H9 (cell line): ENCODE measurements at regions not wholly inside any gene's neighbourhood (a gene's known extent, or its start where the extent isn't known, plus 50 kb on each side); places are given as distances from the start of the nearest gene placed in this dataset.

Source experiments
- DNase-seq: peaks from one replicate; pipeline ENCODE4 v3.0.0-alpha.2; 2017
- H2AFZ ChIP-seq: one replicate; pipeline ENCODE4 v1.6.1; 2013; ENCODE audit warnings: mild to moderate bottlenecking, low read length, control low read depth, moderate library complexity
- H2AK5ac ChIP-seq: 2 replicates; pipeline ENCODE4 v1.6.1; 2013; ENCODE audit warnings: low read length, control low read depth, mixed read lengths; ENCODE audit not compliant: insufficient read length
- H2BK120ac ChIP-seq: one replicate; pipeline ENCODE4 v1.6.1; 2013; ENCODE audit warnings: low read depth, mild to moderate bottlenecking, low read length, control low read depth, inconsistent platforms; ENCODE audit not compliant: poor library complexity, severe bottlenecking
- H2BK12ac ChIP-seq: 2 replicates; pipeline ENCODE4 v1.6.1; 2013; ENCODE audit warnings: low read length, control low read depth, mixed read lengths, low read depth; ENCODE audit not compliant: insufficient read length
- H2BK15ac ChIP-seq: 2 replicates; pipeline ENCODE4 v1.6.1; 2013; ENCODE audit warnings: low read depth, low read length, control low read depth
- H2BK20ac ChIP-seq: one replicate; pipeline ENCODE4 v1.6.1; 2013; ENCODE audit warnings: low read depth, mild to moderate bottlenecking, low read length, control low read depth, inconsistent platforms; ENCODE audit not compliant: poor library complexity, severe bottlenecking
- H2BK5ac ChIP-seq: 2 replicates; pipeline ENCODE4 v1.6.1; 2013; ENCODE audit warnings: low read length, control low read depth, mixed read lengths; ENCODE audit not compliant: insufficient read length
- H3K14ac ChIP-seq: 2 replicates; pipeline ENCODE4 v1.6.1; 2013; ENCODE audit warnings: low read length, control low read depth; ENCODE audit not compliant: insufficient read depth
- H3K18ac ChIP-seq: 2 replicates; pipeline ENCODE4 v1.6.1; 2013; ENCODE audit warnings: low read depth, mild to moderate bottlenecking, mixed read lengths, low read length, control low read depth; ENCODE audit not compliant: insufficient read length
- H3K23ac ChIP-seq: 2 replicates; pipeline ENCODE4 v1.6.1; 2013; ENCODE audit warnings: low read length, control low read depth, mixed read lengths, low read depth; ENCODE audit not compliant: insufficient read length
- H3K23me2 ChIP-seq: 2 replicates; pipeline ENCODE4 v1.6.1; 2013; ENCODE audit warnings: low read depth, mild to moderate bottlenecking, mixed read lengths, low read length, control low read depth; ENCODE audit not compliant: insufficient read length, poor library complexity, severe bottlenecking
- H3K27ac ChIP-seq: 2 replicates; pipeline ENCODE4 v1.5.1; 2013; ENCODE audit warnings: low read length, control low read depth, mixed read lengths, low read depth; ENCODE audit not compliant: insufficient read length
- H3K27me3 ChIP-seq: 2 replicates; pipeline ENCODE4 v1.6.1; 2013; ENCODE audit warnings: low read length, control low read depth, inconsistent platforms; ENCODE audit not compliant: insufficient read depth
- H3K4ac ChIP-seq: 2 replicates; pipeline ENCODE4 v1.6.1; 2013; ENCODE audit warnings: low read depth, mild to moderate bottlenecking, control low read depth, inconsistent platforms, low read length, moderate library complexity
- H3K4me1 ChIP-seq: 2 replicates; pipeline ENCODE4 v1.6.1; 2013; ENCODE audit warnings: low read length, control low read depth, inconsistent platforms; ENCODE audit not compliant: insufficient read depth
- H3K4me2 ChIP-seq: 2 replicates; pipeline ENCODE4 v1.6.1; 2013; ENCODE audit warnings: low read length, control low read depth, mixed read lengths; ENCODE audit not compliant: insufficient read length, insufficient read depth
- H3K56ac ChIP-seq: 2 replicates; pipeline ENCODE4 v1.6.1; 2013; ENCODE audit warnings: low read depth, mild to moderate bottlenecking, mixed read lengths, low read length, control low read depth; ENCODE audit not compliant: insufficient read length
- H3K79me1 ChIP-seq: 2 replicates; pipeline ENCODE4 v1.6.1; 2013; ENCODE audit warnings: low read depth, mild to moderate bottlenecking, moderate library complexity, low read length, control low read depth, inconsistent platforms; ENCODE audit not compliant: insufficient read depth, poor library complexity, severe bottlenecking
- H3K79me2 ChIP-seq: 2 replicates; pipeline ENCODE4 v1.6.1; 2013; ENCODE audit warnings: low read length, control low read depth, inconsistent platforms; ENCODE audit not compliant: insufficient read depth
- H3K9ac ChIP-seq: 2 replicates; pipeline ENCODE4 v1.6.1; 2013; ENCODE audit warnings: low read length, control low read depth, mixed read lengths; ENCODE audit not compliant: insufficient read length; ENCODE audit errors: extremely low read depth
- H3K9me3 ChIP-seq: one replicate; pipeline ENCODE4 v1.6.1; 2013; ENCODE audit warnings: low read depth, low read length, inconsistent platforms; ENCODE audit not compliant: control insufficient read depth
- H3T11ph ChIP-seq: one replicate; pipeline ENCODE4 v1.6.1; 2013; ENCODE audit warnings: mild to moderate bottlenecking, low read length, control low read depth, inconsistent platforms
- H4K20me1 ChIP-seq: one replicate; pipeline ENCODE4 v1.6.1; 2013; ENCODE audit not compliant: control insufficient read depth, insufficient read length, insufficient read depth
- H4K5ac ChIP-seq: 2 replicates; pipeline ENCODE4 v1.6.1; 2013; ENCODE audit warnings: low read depth, mild to moderate bottlenecking, mixed read lengths, low read length, control low read depth; ENCODE audit not compliant: insufficient read length
- H4K8ac ChIP-seq: replicated peaks from 2 replicates; pipeline ENCODE4 v1.6.1; 2013; ENCODE audit warnings: low read length, control low read depth, mixed read lengths, low read depth; ENCODE audit not compliant: insufficient read length
- H4K91ac ChIP-seq: 2 replicates; pipeline ENCODE4 v1.6.1; 2013; ENCODE audit warnings: low read depth, mild to moderate bottlenecking, moderate library complexity, mixed read lengths, low read length, control low read depth; ENCODE audit not compliant: insufficient read length
- H3K27ac Mint-ChIP-seq, 3 experiments: 2 replicates in 2 of 3; 3 replicates in 1 of 3; pipeline ENCODE4 v1.8.0; 2020 to 2021; ENCODE audit warnings: mixed read lengths in 3 of 3, mild to moderate bottlenecking in 1 of 3, moderate library complexity in 1 of 3
- H3K27me3 Mint-ChIP-seq: 2 replicates; pipeline ENCODE4 v1.8.0; 2021; ENCODE audit warnings: low read depth, mild to moderate bottlenecking, moderate library complexity, mixed read lengths
- H3K36me3 Mint-ChIP-seq, 3 experiments: 2 replicates in 2 of 3; 3 replicates in 1 of 3; pipeline ENCODE4 v1.8.0; 2020 to 2021; ENCODE audit warnings: low read depth in 3 of 3, mixed read lengths in 3 of 3; ENCODE audit not compliant: insufficient read depth in 1 of 3
- H3K4me1 Mint-ChIP-seq, 2 experiments: 2 replicates each; pipeline ENCODE4 v1.8.0; 2020; ENCODE audit warnings: mixed read lengths in 2 of 2
- H3K4me3 Mint-ChIP-seq, 2 experiments: 2 replicates in 1 of 2; 3 replicates in 1 of 2; pipeline ENCODE4 v1.8.0; 2020 to 2021; ENCODE audit warnings: mild to moderate bottlenecking in 2 of 2, mixed read lengths in 2 of 2, moderate library complexity in 1 of 2
- H3K9me3 Mint-ChIP-seq, 2 experiments: 2 replicates in 1 of 2; 3 replicates in 1 of 2; pipeline ENCODE4 v1.8.0; 2020; ENCODE audit warnings: mild to moderate bottlenecking in 2 of 2, mixed read lengths in 2 of 2, moderate library complexity in 1 of 2
- WGBS: extraction: QIAGEN DNeasy Blood & Tissue Kit; methylation state at CpG from one replicate; pipeline ENCODE4 v1.1.7; 2013; ENCODE audit warnings: missing lambda C conversion rate, low lambda C conversion rate, mixed read lengths; ENCODE audit not compliant: insufficient read length; ENCODE audit errors: extremely low coverage; 5-methylcytosine and 5-hydroxymethylcytosine counted together
- TF ChIP-seq, protein P1 (sequence below): fragments of 200-600 bp; sonication (generic); conservative IDR thresholded peaks from 3 replicates; pipeline ENCODE4 v1.8.0; 2021; ENCODE audit warnings: antibody characterized with exemption, mild to moderate bottlenecking

DNA sequence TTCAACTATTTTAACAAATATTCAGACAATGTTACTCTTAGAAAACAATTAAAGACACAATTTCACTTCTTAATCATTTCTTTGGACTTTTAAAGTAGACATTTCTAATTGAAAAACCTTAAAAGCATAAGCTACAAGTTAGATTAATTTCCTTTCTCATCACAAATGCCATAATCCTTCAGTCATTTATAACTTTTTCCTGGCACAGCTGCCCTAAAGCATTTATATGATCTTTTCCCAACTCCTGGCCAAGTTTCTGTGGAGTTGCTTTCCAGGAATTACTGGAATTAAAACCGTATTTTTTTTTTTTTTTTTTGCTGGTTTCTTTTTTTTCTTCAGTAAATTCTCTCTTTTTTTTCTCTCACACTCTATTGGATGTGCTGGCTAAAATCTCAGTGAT, 615.9 kb downstream of the TBC1D4 start:
- no peak overlapping the region for H3K9ac ChIP-seq
- no peak overlapping the region for H3K4ac ChIP-seq
- Mint-ChIP-seq H3K27ac (no peak overlapping the region), H3K36me3 (peaks cover 0 to 14% (median 5%) of the 10 kb centered on the region in 3 experiments; a peak in 5 of 7 replicates), H3K4me3 (no peak overlapping the region), H3K9me3 (peaks cover 10 to 13% of the 10 kb centered on the region in 2 experiments), H3K27me3 (no peaks in the 10 kb centered on the region; the same call in 1 of the 2 replicates), H3K4me1 (no peaks in the 10 kb centered on the region)
- H3K79me2 ChIP-seq = no peaks in the 10 kb centered on the region
- no peak overlapping the region for H3K4me2 ChIP-seq
- H3K27me3 ChIP-seq = no peaks in the 10 kb centered on the region
- H2BK20ac ChIP-seq = no peak overlapping the region
- no peak overlapping the region for H4K5ac ChIP-seq
- no peak overlapping the region for H2BK15ac ChIP-seq
- H3K23me2 ChIP-seq = no peaks in the 10 kb centered on the region
- H3K14ac ChIP-seq = no peak overlapping the region
- H2AK5ac ChIP-seq = no peak overlapping the region
- H3K4me1 ChIP-seq = no peaks in the 10 kb centered on the region
- WGBS = no CpG with 5 or more reads among the region's 1 CpG
- H3K27ac ChIP-seq = no peak overlapping the region
- no peak overlapping the region for H3K23ac ChIP-seq
- H3K9me3 ChIP-seq = no peaks in the 10 kb centered on the region
- TF ChIP-seq, protein P1, sequence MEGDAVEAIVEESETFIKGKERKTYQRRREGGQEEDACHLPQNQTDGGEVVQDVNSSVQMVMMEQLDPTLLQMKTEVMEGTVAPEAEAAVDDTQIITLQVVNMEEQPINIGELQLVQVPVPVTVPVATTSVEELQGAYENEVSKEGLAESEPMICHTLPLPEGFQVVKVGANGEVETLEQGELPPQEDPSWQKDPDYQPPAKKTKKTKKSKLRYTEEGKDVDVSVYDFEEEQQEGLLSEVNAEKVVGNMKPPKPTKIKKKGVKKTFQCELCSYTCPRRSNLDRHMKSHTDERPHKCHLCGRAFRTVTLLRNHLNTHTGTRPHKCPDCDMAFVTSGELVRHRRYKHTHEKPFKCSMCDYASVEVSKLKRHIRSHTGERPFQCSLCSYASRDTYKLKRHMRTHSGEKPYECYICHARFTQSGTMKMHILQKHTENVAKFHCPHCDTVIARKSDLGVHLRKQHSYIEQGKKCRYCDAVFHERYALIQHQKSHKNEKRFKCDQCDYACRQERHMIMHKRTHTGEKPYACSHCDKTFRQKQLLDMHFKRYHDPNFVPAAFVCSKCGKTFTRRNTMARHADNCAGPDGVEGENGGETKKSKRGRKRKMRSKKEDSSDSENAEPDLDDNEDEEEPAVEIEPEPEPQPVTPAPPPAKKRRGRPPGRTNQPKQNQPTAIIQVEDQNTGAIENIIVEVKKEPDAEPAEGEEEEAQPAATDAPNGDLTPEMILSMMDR = no peak
- H2BK5ac ChIP-seq = no peak overlapping the region
- DNase-seq = no peak
- no peak overlapping the region for H2BK120ac ChIP-seq
- H2BK12ac ChIP-seq = no peak overlapping the region
- H2AFZ ChIP-seq = no peak overlapping the region
- H3K56ac ChIP-seq = no peak overlapping the region
- no peak overlapping the region for H3T11ph ChIP-seq
- no peak overlapping the region for H4K91ac ChIP-seq
- H4K20me1 ChIP-seq = no peaks in the 10 kb centered on the region
- H3K18ac ChIP-seq = no peak overlapping the region
- no peak overlapping the region for H4K8ac ChIP-seq
- H3K79me1 ChIP-seq = no peaks in the 10 kb centered on the region
